ENCODE measurements at regions not wholly inside any gene's neighbourhood (a gene's known extent, or its start where the extent isn't known, plus 50 kb on each side); places are given as distances from the start of the nearest gene placed in this dataset.
"Not testable (repeated sequence)": the region's sequence is repeated elsewhere in the genome, so short reads cannot be mapped to it uniquely, and the experiment has no call there.

- no peak for DNase-seq
These were observed 140.7 kb upstream of the FAM78B start for GRCh38 chr1:166307261-166308188.

GRCh38 chr1:166316306-166316705 is 149.5 kb upstream of the FAM78B start:
- not testable (repeated sequence) for DNase-seq

- DNase-seq: no peak
These were observed 155.7 kb upstream of the FAM78B start for GRCh38 chr1:166322470-166322869.

GRCh38 chr1:166327886-166328285 is 161.1 kb upstream of the FAM78B start:
- DNase-seq: no peak

GRCh38 chr1:166328956-166329355 is 162.2 kb upstream of the FAM78B start:
- no peak for DNase-seq

- no peak for DNase-seq
These were observed 163.3 kb upstream of the FAM78B start for GRCh38 chr1:166330096-166330495.

GRCh38 chr1:166338105-166338504 is 171.3 kb upstream of the FAM78B start:
- DNase-seq: no peak

- no peak for DNase-seq
These were observed 173.9 kb upstream of the FAM78B start for GRCh38 chr1:166340709-166341108.

- DNase-seq: no peak
These were observed 176.5 kb upstream of the FAM78B start for GRCh38 chr1:166343276-166343675.

GRCh38 chr1:166350490-166350889 is 183.7 kb upstream of the FAM78B start:
- DNase-seq: no peak

GRCh38 chr1:166351676-166352075 is 184.9 kb upstream of the FAM78B start:
- no peak for DNase-seq

- DNase-seq: no peak
These were observed 186.4 kb upstream of the FAM78B start for GRCh38 chr1:166353213-166353612.

GRCh38 chr1:166354406-166354805 is 187.6 kb upstream of the FAM78B start:
- no peak for DNase-seq

- no peak for DNase-seq
These were observed 198.3 kb upstream of the FAM78B start for GRCh38 chr1:166365081-166365480.

GRCh38 chr1:166368030-166368429 is 201.2 kb upstream of the FAM78B start:
- no peak for DNase-seq

- DNase-seq: no peak
These were observed 211.1 kb upstream of the FAM78B start for GRCh38 chr1:166377896-166378295.

- no peak for DNase-seq
These were observed 212.0 kb upstream of the FAM78B start for GRCh38 chr1:166378805-166379204.

- no peak for DNase-seq
These were observed 212.6 kb upstream of the FAM78B start for GRCh38 chr1:166379447-166379846.

GRCh38 chr1:166383137-166383536 is 216.3 kb upstream of the FAM78B start:
- DNase-seq: no peak

- DNase-seq: no peak
These were observed 217.0 kb upstream of the FAM78B start for GRCh38 chr1:166383635-166384346.

- no peak for DNase-seq
These were observed 218.1 kb upstream of the FAM78B start for GRCh38 chr1:166384948-166385347.

- no peak for DNase-seq
These were observed 223.7 kb upstream of the FAM78B start for GRCh38 chr1:166390366-166391033.

GRCh38 chr1:166391279-166392066 is 224.7 kb upstream of the FAM78B start:
- DNase-seq: no peak
